ENCODE measurements at regions not wholly inside any gene's neighbourhood (a gene's known extent, or its start where the extent isn't known, plus 50 kb on each side); places are given as distances from the start of the nearest gene placed in this dataset.
"Not testable (repeated sequence)": the region's sequence is repeated elsewhere in the genome, so short reads cannot be mapped to it uniquely, and the experiment has no call there.

- not testable (repeated sequence) for H3K4me1 ChIP-seq (ENCODE audit: control insufficient read depth in 1 of 2, insufficient read depth in 2 of 2, low read length in 2 of 2); H3K4me3 ChIP-seq (ENCODE audit: low read depth in 1 of 2, low read length in 2 of 2); H3K9ac ChIP-seq (ENCODE audit: low read depth in 1 of 2, low read length in 2 of 2); H3K36me3 ChIP-seq (ENCODE audit: control insufficient read depth in 1 of 2, insufficient read depth in 2 of 2, low read length in 2 of 2); H3K27me3 ChIP-seq (ENCODE audit: control insufficient read depth in 1 of 2, insufficient read depth in 2 of 2, low read length in 2 of 2); H3K27ac ChIP-seq (ENCODE audit: low read depth, low read length); H3K9me3 ChIP-seq (ENCODE audit: control insufficient read depth in 1 of 2, low read length in 2 of 2)
These were observed 266.1 kb upstream of the DAAM1 start for GRCh38 chr14:58922201-58922940.

GRCh38 chr14:58923751-58924405 lies 264.6 kb upstream of the DAAM1 start:
- Histone ChIP-seq H3K9me3 (ENCODE audit: control insufficient read depth in 1 of 2, low read length in 2 of 2) (no peaks in the 10 kb centered on the region), H3K27ac (ENCODE audit: low read depth, low read length) (no peak overlapping the region), H3K36me3 (ENCODE audit: control insufficient read depth in 1 of 2, insufficient read depth in 2 of 2, low read length in 2 of 2) (no peaks in the 10 kb centered on the region), H3K27me3 (ENCODE audit: control insufficient read depth in 1 of 2, insufficient read depth in 2 of 2, low read length in 2 of 2) (no peaks in the 10 kb centered on the region), H3K9ac (ENCODE audit: low read depth in 1 of 2, low read length in 2 of 2) (no peak overlapping the region), H3K4me3 (ENCODE audit: low read depth in 1 of 2, low read length in 2 of 2) (no peak overlapping the region), H3K4me1 (ENCODE audit: control insufficient read depth in 1 of 2, insufficient read depth in 2 of 2, low read length in 2 of 2) (no peaks in the 10 kb centered on the region)

- Histone ChIP-seq H3K27me3 (ENCODE audit: control insufficient read depth in 1 of 2, insufficient read depth in 2 of 2, low read length in 2 of 2) (no peaks in the 10 kb centered on the region), H3K36me3 (ENCODE audit: control insufficient read depth in 1 of 2, insufficient read depth in 2 of 2, low read length in 2 of 2) (no peaks in the 10 kb centered on the region), H3K4me3 (ENCODE audit: low read depth in 1 of 2, low read length in 2 of 2) (no peak overlapping the region), H3K9me3 (ENCODE audit: control insufficient read depth in 1 of 2, low read length in 2 of 2) (no peaks in the 10 kb centered on the region), H3K9ac (ENCODE audit: low read depth in 1 of 2, low read length in 2 of 2) (no peak overlapping the region), H3K27ac (ENCODE audit: low read depth, low read length) (no peak overlapping the region), H3K4me1 (ENCODE audit: control insufficient read depth in 1 of 2, insufficient read depth in 2 of 2, low read length in 2 of 2) (peaks cover 0 to 4% of the 10 kb centered on the region in 2 donors)
These were observed 246.8 kb upstream of the DAAM1 start for GRCh38 chr14:58941629-58942028.

GRCh38 chr14:58942516-58942915 lies 246.0 kb upstream of the DAAM1 start:
- Histone ChIP-seq H3K9me3 (ENCODE audit: control insufficient read depth in 1 of 2, low read length in 2 of 2) (no peaks in the 10 kb centered on the region), H3K36me3 (ENCODE audit: control insufficient read depth in 1 of 2, insufficient read depth in 2 of 2, low read length in 2 of 2) (no peaks in the 10 kb centered on the region), H3K27me3 (ENCODE audit: control insufficient read depth in 1 of 2, insufficient read depth in 2 of 2, low read length in 2 of 2) (no peaks in the 10 kb centered on the region), H3K27ac (ENCODE audit: low read depth, low read length) (no peak overlapping the region), H3K9ac (ENCODE audit: low read depth in 1 of 2, low read length in 2 of 2) (no peak overlapping the region), H3K4me3 (ENCODE audit: low read depth in 1 of 2, low read length in 2 of 2) (no peak overlapping the region), H3K4me1 (ENCODE audit: control insufficient read depth in 1 of 2, insufficient read depth in 2 of 2, low read length in 2 of 2) (peaks cover 0 to 4% of the 10 kb centered on the region in 2 donors)

- H3K27ac ChIP-seq (ENCODE audit: low read depth, low read length), result no peak overlapping the region
- peaks cover 0 to 4% of the 10 kb centered on the region in 2 donors for H3K4me1 ChIP-seq (ENCODE audit: control insufficient read depth in 1 of 2, insufficient read depth in 2 of 2, low read length in 2 of 2)
- H3K36me3 ChIP-seq (ENCODE audit: control insufficient read depth in 1 of 2, insufficient read depth in 2 of 2, low read length in 2 of 2), result no peaks in the 10 kb centered on the region
- peak overlapping the region in 1 of 2 donors; percentile 44 for H3K4me3 ChIP-seq (ENCODE audit: low read depth in 1 of 2, low read length in 2 of 2)
- no peaks in the 10 kb centered on the region for H3K27me3 ChIP-seq (ENCODE audit: control insufficient read depth in 1 of 2, insufficient read depth in 2 of 2, low read length in 2 of 2)
- H3K9ac ChIP-seq (ENCODE audit: low read depth in 1 of 2, low read length in 2 of 2), result no peak overlapping the region
- H3K9me3 ChIP-seq (ENCODE audit: control insufficient read depth in 1 of 2, low read length in 2 of 2), result no peaks in the 10 kb centered on the region
These were observed 244.0 kb upstream of the DAAM1 start for GRCh38 chr14:58944343-58944967.

- Histone ChIP-seq H3K27ac (ENCODE audit: low read depth, low read length) (no peak overlapping the region), H3K4me3 (ENCODE audit: low read depth in 1 of 2, low read length in 2 of 2) (no peak overlapping the region), H3K9ac (ENCODE audit: low read depth in 1 of 2, low read length in 2 of 2) (no peak overlapping the region), H3K36me3 (ENCODE audit: control insufficient read depth in 1 of 2, insufficient read depth in 2 of 2, low read length in 2 of 2) (no peaks in the 10 kb centered on the region), H3K4me1 (ENCODE audit: control insufficient read depth in 1 of 2, insufficient read depth in 2 of 2, low read length in 2 of 2) (peaks cover 0 to 4% of the 10 kb centered on the region in 2 donors), H3K27me3 (ENCODE audit: control insufficient read depth in 1 of 2, insufficient read depth in 2 of 2, low read length in 2 of 2) (no peaks in the 10 kb centered on the region), H3K9me3 (ENCODE audit: control insufficient read depth in 1 of 2, low read length in 2 of 2) (no peaks in the 10 kb centered on the region)
These were observed 243.5 kb upstream of the DAAM1 start for GRCh38 chr14:58944968-58945356.

GRCh38 chr14:58946431-58946830 lies 242.0 kb upstream of the DAAM1 start:
- Histone ChIP-seq H3K36me3 (ENCODE audit: control insufficient read depth in 1 of 2, insufficient read depth in 2 of 2, low read length in 2 of 2) (no peaks in the 10 kb centered on the region), H3K9me3 (ENCODE audit: control insufficient read depth in 1 of 2, low read length in 2 of 2) (no peaks in the 10 kb centered on the region), H3K4me3 (ENCODE audit: low read depth in 1 of 2, low read length in 2 of 2) (no peak overlapping the region), H3K9ac (ENCODE audit: low read depth in 1 of 2, low read length in 2 of 2) (no peak overlapping the region), H3K27ac (ENCODE audit: low read depth, low read length) (no peak overlapping the region), H3K4me1 (ENCODE audit: control insufficient read depth in 1 of 2, insufficient read depth in 2 of 2, low read length in 2 of 2) (peaks cover 0 to 4% of the 10 kb centered on the region in 2 donors), H3K27me3 (ENCODE audit: control insufficient read depth in 1 of 2, insufficient read depth in 2 of 2, low read length in 2 of 2) (no peaks in the 10 kb centered on the region)

GRCh38 chr14:58947156-58947555 lies 241.3 kb upstream of the DAAM1 start:
- H3K27me3 ChIP-seq (ENCODE audit: control insufficient read depth in 1 of 2, insufficient read depth in 2 of 2, low read length in 2 of 2), result no peaks in the 10 kb centered on the region
- no peaks in the 10 kb centered on the region for H3K9me3 ChIP-seq (ENCODE audit: control insufficient read depth in 1 of 2, low read length in 2 of 2)
- no peak overlapping the region for H3K4me3 ChIP-seq (ENCODE audit: low read depth in 1 of 2, low read length in 2 of 2)
- no peak overlapping the region for H3K27ac ChIP-seq (ENCODE audit: low read depth, low read length)
- H3K36me3 ChIP-seq (ENCODE audit: control insufficient read depth in 1 of 2, insufficient read depth in 2 of 2, low read length in 2 of 2), result no peaks in the 10 kb centered on the region
- H3K4me1 ChIP-seq (ENCODE audit: control insufficient read depth in 1 of 2, insufficient read depth in 2 of 2, low read length in 2 of 2), result peaks cover 0 to 4% of the 10 kb centered on the region in 2 donors
- H3K9ac ChIP-seq (ENCODE audit: low read depth in 1 of 2, low read length in 2 of 2), result no peak overlapping the region

DNA sequence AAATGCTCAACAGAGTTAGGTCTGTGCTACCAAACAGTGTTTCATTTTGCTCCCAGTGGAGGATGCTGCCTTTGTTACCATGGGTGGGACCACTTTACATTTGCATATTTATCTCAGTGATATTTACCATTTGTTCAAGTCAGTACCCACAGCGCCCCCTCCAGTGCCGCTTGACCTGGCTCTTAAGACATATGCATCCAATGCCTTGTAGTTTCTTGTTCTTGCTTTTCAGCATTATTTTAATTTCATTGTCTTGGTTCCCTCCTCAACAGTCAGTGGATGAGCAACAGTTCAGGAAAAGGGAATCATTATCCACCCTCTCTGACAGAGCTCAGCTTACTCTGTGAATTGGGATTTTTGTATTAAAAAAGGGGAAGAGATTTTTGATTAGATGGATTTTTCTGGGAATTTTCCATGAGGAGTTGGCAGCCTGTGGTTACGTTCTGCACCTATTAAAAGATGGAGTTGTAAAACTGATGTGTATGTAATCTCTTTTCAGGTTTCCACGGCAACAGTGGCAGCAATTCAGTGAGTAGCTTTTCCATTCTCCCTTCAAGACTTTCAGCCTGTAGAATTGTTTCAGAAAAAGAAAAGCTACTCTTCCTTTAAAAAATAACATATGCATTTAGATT lies 240.5 kb upstream of the DAAM1 start:
- Histone ChIP-seq H3K27me3 (ENCODE audit: control insufficient read depth in 1 of 2, insufficient read depth in 2 of 2, low read length in 2 of 2) (no peaks in the 10 kb centered on the region), H3K27ac (ENCODE audit: low read depth, low read length) (no peak overlapping the region), H3K9ac (ENCODE audit: low read depth in 1 of 2, low read length in 2 of 2) (no peak overlapping the region), H3K9me3 (ENCODE audit: control insufficient read depth in 1 of 2, low read length in 2 of 2) (no peaks in the 10 kb centered on the region), H3K4me3 (ENCODE audit: low read depth in 1 of 2, low read length in 2 of 2) (no peak overlapping the region), H3K36me3 (ENCODE audit: control insufficient read depth in 1 of 2, insufficient read depth in 2 of 2, low read length in 2 of 2) (no peaks in the 10 kb centered on the region), H3K4me1 (ENCODE audit: control insufficient read depth in 1 of 2, insufficient read depth in 2 of 2, low read length in 2 of 2) (peaks cover 0 to 4% of the 10 kb centered on the region in 2 donors)

- no peaks in the 10 kb centered on the region for H3K9me3 ChIP-seq (ENCODE audit: control insufficient read depth in 1 of 2, low read length in 2 of 2)
- H3K27ac ChIP-seq (ENCODE audit: low read depth, low read length), result no peak overlapping the region
- H3K36me3 ChIP-seq (ENCODE audit: control insufficient read depth in 1 of 2, insufficient read depth in 2 of 2, low read length in 2 of 2), result no peaks in the 10 kb centered on the region
- no peak overlapping the region for H3K4me3 ChIP-seq (ENCODE audit: low read depth in 1 of 2, low read length in 2 of 2)
- peaks cover 0 to 6% of the 10 kb centered on the region in 2 donors for H3K4me1 ChIP-seq (ENCODE audit: control insufficient read depth in 1 of 2, insufficient read depth in 2 of 2, low read length in 2 of 2)
- H3K27me3 ChIP-seq (ENCODE audit: control insufficient read depth in 1 of 2, insufficient read depth in 2 of 2, low read length in 2 of 2), result no peaks in the 10 kb centered on the region
- H3K9ac ChIP-seq (ENCODE audit: low read depth in 1 of 2, low read length in 2 of 2), result no peak overlapping the region
These were observed 237.9 kb upstream of the DAAM1 start for GRCh38 chr14:58950555-58950954.

All from duodenal mucosa (tissue), 2 donors.